ENCODE measurements at regions not wholly inside any gene's neighbourhood (a gene's known extent, or its start where the extent isn't known, plus 50 kb on each side); places are given as distances from the start of the nearest gene placed in this dataset.

- DNase-seq (ENCODE audit: low spot score): peak; percentile 91
- in situ Hi-C loops (cut with HindIII; ENCODE audit: low sequenced_read_pairs): no loop called here
Measured at GRCh38 chr9:71249729-71250317, 128.4 kb upstream of the TRPM3 start.

- DNase-seq (ENCODE audit: low spot score): no peak
- in situ Hi-C loops (cut with HindIII; ENCODE audit: low sequenced_read_pairs): no loop called here
Measured at GRCh38 chr9:71245651-71246050, 124.2 kb upstream of the TRPM3 start.

DNA sequence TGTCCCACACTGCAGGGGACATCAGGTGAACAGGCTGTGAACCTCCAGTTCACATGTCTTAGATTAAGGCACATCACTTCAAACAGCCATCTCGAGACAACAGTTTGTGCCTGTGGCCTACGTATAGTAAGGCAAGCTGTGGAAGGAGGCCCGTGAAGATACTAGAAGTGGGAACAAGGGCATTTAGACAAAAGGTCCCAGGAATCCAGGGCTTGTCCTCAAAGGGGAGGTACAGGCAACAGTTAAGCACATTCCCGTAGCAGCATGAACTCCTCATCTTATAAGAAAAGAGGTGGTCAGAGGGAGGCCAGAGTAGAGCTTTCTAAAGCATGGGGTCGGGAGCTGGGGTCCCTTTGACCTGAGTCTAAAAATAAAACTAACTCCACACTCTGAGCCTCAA, 122.5 kb upstream of the TRPM3 start:
- in situ Hi-C loops (cut with HindIII; ENCODE audit: low sequenced_read_pairs): no loop called here
- no peak for DNase-seq (ENCODE audit: low spot score)

DNA sequence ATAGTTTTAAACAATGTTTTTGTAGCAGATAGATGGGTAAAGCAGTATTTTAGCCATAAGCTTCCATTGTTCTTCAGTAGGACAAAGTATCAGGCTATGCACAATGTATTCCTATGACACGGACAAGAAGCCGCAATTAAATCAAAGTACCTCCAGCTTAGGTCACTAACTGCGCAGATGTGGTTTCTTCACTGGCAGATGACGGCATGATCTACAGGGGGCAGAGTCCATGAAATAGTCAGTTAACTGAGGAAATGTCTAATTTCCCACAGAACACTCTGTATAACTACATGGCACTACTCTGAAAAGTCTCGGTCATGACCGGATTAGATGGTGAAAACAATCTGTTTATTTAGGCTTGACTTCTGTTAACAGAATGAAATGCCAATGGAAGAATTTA, 120.7 kb upstream of the TRPM3 start:
- no peak for DNase-seq (ENCODE audit: low spot score)
- in situ Hi-C loops (cut with HindIII; ENCODE audit: low sequenced_read_pairs): no loop called here

DNA sequence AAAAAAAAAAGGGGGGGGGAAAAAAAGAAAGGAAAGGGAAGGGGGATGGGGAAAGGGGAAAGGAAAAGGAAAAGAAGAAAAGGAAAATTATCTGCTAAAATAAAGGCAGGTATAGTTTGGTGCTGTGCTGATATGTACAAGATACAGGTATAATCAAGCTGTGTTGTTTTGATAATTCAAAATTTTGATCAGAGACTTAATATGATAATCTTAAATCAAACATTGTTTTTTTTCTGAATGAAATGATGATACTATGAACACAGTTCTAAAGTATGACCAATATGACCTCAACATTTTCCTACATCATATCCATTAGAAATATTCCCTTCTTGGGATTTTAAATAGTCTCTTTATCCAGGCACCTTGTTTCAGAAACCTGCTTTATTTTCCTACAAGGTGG, 115.6 kb upstream of the TRPM3 start:
- in situ Hi-C loops (cut with HindIII; ENCODE audit: low sequenced_read_pairs): no loop called here
- DNase-seq (ENCODE audit: low spot score): no peak

DNA sequence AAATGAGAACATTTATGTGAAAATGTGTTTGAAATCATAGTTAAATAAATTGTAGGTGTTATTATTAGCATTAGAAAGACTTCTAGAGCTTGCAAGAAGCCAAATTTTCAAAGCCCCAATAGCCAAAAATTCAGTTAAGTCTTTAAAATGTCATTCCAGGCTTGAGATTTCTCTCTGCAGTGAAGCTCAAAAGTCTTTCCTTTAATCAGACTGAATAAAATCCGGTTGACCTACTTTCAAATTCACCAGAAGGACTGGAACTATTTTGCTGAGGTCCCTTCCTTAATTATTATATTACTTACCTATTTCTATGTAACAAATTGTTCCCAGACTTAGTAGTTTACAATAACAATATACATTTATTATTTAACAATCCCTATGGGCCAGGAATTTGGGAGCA, 112.2 kb upstream of the TRPM3 start:
- in situ Hi-C loops (cut with HindIII; ENCODE audit: low sequenced_read_pairs): no loop called here
- peak; percentile 58 for DNase-seq (ENCODE audit: low spot score)

DNA sequence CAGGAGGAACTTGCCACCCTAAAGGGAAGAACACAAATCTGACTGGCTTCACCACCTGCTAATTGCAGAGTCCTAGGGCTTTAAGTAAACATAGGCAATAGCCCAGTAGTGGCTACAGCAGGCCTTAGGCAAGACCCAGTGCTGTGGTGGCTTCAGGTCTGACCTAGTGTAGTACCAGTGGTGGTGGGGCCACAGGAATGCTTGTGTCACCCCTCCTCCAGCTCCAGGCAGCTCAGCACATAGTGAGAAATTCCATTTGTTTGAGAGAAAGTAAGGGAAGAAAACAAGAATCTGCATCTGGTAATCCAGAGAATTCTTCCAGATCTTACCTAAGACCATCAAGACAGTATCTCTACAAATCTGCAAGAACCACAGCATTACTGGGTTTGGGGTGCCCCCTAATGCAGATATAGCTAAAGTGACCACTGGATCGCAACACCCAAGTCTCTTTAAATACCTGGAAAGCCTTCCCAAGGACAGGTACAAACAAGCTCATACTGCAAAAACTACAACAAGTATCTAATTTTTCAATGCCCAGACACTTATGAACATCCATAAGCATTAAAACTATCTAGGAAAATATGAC, 102.6 kb upstream of the TRPM3 start:
- in situ Hi-C loops (cut with HindIII; ENCODE audit: low sequenced_read_pairs): no loop called here
- no peak for DNase-seq (ENCODE audit: low spot score)

DNA sequence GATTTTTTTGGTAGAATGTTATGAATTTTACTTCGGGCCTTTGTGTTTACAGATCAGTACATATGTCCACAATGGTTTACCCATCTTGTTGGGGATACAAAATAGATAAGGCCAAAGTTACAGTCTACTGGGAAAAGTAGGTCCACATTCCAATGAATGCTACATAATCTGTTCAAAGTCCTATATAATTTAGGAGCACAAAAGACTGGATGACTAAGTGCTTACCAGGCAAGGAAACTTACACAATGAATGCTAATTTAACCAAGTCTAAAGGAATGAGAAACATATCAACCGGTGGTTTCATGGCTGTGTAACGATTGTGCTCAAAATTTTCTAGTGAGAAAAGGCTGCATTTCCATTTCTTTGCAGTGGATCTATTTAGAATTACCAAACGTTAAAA, 97.4 kb upstream of the TRPM3 start:
- no peak for DNase-seq (ENCODE audit: low spot score)
- in situ Hi-C loops (cut with HindIII; ENCODE audit: low sequenced_read_pairs): no loop called here

DNA sequence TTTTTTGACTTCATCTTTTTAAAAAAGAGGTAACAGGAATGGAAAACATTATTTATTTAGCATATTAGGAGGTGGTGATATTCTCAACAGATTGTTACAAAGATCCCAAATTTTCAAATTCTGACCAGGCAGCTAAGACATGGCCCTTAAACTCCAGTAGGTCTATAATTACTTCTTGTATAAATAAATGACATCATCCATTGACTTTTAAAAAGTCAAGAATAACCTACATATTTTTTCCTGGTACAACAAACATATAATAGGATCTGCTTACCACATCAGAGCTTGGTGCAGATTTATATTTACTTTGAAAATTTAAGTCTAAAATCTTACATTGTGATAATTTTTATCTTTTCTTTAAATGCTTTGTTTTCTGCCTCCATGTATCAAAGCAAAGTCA, 92.2 kb upstream of the TRPM3 start:
- in situ Hi-C loops (cut with HindIII; ENCODE audit: low sequenced_read_pairs): no loop called here
- DNase-seq (ENCODE audit: low spot score): no peak

GRCh38 chr9:71210326-71210725, 88.9 kb upstream of the TRPM3 start:
- in situ Hi-C loops (cut with HindIII; ENCODE audit: low sequenced_read_pairs): no loop called here
- DNase-seq (ENCODE audit: low spot score): no peak

DNA sequence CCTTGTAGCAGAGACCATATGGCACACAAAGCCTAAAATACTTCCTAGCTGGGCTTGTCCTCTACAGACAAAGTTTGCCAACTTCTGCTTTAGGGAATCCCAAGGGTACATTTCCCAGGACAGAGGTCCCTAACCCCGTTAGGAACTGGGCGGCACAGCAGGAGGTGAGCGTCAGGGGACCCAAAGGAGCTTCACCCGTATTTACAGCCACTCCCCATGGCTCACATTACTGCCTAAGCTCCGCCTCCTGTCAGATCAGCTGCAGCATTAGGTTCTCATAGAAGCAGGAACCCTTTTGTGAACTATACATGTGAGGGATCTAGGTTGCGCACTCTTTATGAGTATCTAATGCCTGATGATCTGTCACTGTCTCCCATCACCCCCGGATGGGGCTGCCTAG, 88.5 kb upstream of the TRPM3 start:
- DNase-seq (ENCODE audit: low spot score): no peak
- in situ Hi-C loops (cut with HindIII; ENCODE audit: low sequenced_read_pairs): no loop called here

DNA sequence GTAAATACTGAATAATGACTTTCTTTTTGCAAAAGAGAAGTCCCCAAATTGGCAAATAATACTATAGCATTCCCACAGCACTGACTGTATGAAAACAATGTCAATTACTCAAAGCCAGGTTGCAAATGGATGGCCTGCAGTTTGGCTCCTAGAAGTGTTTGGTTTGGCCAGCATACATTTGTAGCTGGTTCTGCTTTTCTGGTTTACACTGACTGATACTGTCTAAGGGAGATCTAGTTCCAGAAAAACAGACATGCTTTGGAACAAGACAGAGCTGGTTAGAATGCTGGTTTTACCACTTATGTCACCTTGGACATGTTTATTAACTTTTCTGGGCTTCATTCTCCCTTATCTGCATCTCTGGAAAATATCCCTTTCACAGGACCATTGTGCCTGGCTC, 81.5 kb upstream of the TRPM3 start:
- no peak for DNase-seq (ENCODE audit: low spot score)
- in situ Hi-C loops (cut with HindIII; ENCODE audit: low sequenced_read_pairs): no loop called here

DNA sequence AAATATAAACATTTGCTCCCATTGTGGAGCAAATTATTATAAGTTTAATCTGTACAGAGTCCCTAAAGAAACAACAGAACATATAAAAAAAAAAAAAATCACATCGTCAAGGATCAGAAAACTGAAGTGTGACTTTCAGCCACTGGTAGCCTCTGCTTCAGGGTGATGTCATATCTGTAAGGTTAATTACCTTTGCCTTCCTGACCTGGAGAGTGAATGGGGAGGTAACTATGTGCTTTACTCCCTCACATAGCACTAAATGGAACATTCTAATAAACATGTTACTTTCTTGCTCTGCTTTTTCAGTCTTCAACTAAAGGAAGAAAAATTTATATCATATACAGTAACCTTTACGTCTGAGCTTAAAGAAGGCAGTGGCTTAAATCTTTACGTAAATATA, 70.3 kb upstream of the TRPM3 start:
- in situ Hi-C loops (cut with HindIII; ENCODE audit: low sequenced_read_pairs): no loop called here
- DNase-seq (ENCODE audit: low spot score): no peak

GRCh38 chr9:71183251-71183650, 61.8 kb upstream of the TRPM3 start:
- in situ Hi-C loops (cut with HindIII; ENCODE audit: low sequenced_read_pairs): no loop called here
- DNase-seq (ENCODE audit: low spot score): no peak

DNA sequence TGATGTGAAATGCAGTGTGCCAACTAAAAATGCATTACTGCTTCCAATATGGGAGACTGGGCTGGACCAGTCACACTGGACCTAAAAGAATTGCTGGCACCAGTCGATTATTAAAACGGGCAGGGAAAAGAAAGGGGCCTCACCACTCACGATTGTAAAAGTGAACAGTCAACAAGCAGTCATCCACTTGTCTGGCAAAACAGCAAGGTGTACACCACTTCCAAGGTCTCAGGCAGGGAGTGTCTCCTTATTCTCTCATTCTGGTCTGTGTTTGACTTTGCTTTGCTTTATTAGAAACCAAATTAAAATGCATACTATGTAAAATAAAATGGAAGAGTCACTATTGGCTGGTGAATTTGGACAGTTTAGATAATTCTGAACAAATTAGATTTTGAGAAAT, 57.8 kb upstream of the TRPM3 start:
- in situ Hi-C loops (cut with HindIII; ENCODE audit: low sequenced_read_pairs): no loop called here
- no peak for DNase-seq (ENCODE audit: low spot score)

GRCh38 chr9:71177901-71178300, 56.5 kb upstream of the TRPM3 start:
- in situ Hi-C loops (cut with HindIII; ENCODE audit: low sequenced_read_pairs): no loop called here

DNA sequence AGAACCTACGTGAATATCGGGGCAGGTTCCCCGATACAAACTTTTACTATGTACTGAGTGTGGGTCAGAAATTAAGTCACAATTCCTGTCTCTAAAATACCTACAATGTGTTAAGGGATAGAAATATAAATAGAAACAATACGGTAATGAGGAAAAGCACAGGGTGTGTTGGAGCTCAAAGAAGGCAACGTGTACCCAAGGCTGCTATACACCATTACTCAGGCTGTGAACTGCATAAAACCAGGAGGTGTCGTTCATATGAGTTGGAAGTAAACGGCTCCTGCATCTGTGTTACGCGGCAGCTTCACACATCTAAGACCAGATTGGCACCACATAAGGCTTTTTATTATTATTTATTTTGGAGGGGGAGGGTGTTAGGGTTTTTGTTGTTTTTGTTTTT, 50.1 kb upstream of the TRPM3 start:
- no peak for DNase-seq (ENCODE audit: low spot score)
- in situ Hi-C loops (cut with HindIII; ENCODE audit: low sequenced_read_pairs): no loop called here

More at GRCh38 chr9:71177901-71178300, 56.5 kb upstream of the TRPM3 start:
- no peak for DNase-seq (ENCODE audit: low spot score)

All from G401 (cell line).